ENCODE measurements at regions not wholly inside any gene's neighbourhood (a gene's known extent, or its start where the extent isn't known, plus 50 kb on each side); places are given as distances from the start of the nearest gene placed in this dataset.

- H3K27ac Mint-ChIP-seq (ENCODE audit: unreplicated experiment): no peak overlapping the region
- ChIA-PET CTCF (no interaction called here), POLR2A (no interaction called here)
- BruUV-seq (replicated peaks): no TSS peak
- intact Hi-C loops (cut with micrococcal nuclease; ENCODE audit: unreplicated experiment): no loop called here
- H3K36me3 Mint-ChIP-seq (ENCODE audit: insufficient read depth, unreplicated experiment): no peaks in the 10 kb centered on the region
- H3K27me3 Mint-ChIP-seq (ENCODE audit: insufficient read depth, unreplicated experiment): no peaks in the 10 kb centered on the region
- no peak overlapping the region for H3K4me3 Mint-ChIP-seq (ENCODE audit: unreplicated experiment)
- no peak overlapping the region for H3K4me3 ChIP-seq (ENCODE audit: low read depth, low read length)
- no peaks in the 10 kb centered on the region for H3K36me3 ChIP-seq (ENCODE audit: control insufficient read depth, insufficient read depth, low read length)
- H3K4me1 Mint-ChIP-seq (ENCODE audit: low read depth, unreplicated experiment): no peaks in the 10 kb centered on the region
- peaks cover 6% of the 10 kb centered on the region for H3K9me3 Mint-ChIP-seq (ENCODE audit: unreplicated experiment)
- no peak for TF ChIP-seq CTCF (IDR thresholded peaks at IDR 0.05; ENCODE audit: insufficient read depth in 1 of 2, low read depth in 1 of 2, low read length in 1 of 2, severe bottlenecking in 1 of 2, unreplicated experiment in 1 of 2)
- DNase-seq: no peak
- H3K9me3 ChIP-seq: no peaks in the 10 kb centered on the region
- H3K27me3 ChIP-seq (replicated peaks; ENCODE audit: control insufficient read depth, insufficient read depth, low read length): no peaks in the 10 kb centered on the region
- H3K4me1 ChIP-seq: no peaks in the 10 kb centered on the region
Observed at GRCh38 chr3:64303881-64304280, 78.6 kb upstream of the PRICKLE2 start.

GRCh38 chr3:64303401-64303800 is 78.1 kb upstream of the PRICKLE2 start:
- no peaks in the 10 kb centered on the region for H3K4me1 ChIP-seq
- CTCF ChIA-PET: no interaction called here
- intact Hi-C loops (cut with micrococcal nuclease; ENCODE audit: unreplicated experiment): no loop called here

GRCh38 chr3:64301476-64301875 is 76.2 kb upstream of the PRICKLE2 start:
- Histone ChIP-seq H3K27me3 (replicated peaks; ENCODE audit: control insufficient read depth, insufficient read depth, low read length) (no peaks in the 10 kb centered on the region), H3K4me3 (ENCODE audit: low read depth, low read length) (no peak overlapping the region), H3K36me3 (ENCODE audit: control insufficient read depth, insufficient read depth, low read length) (no peaks in the 10 kb centered on the region), H3K4me1 (no peaks in the 10 kb centered on the region), H3K9me3 (no peaks in the 10 kb centered on the region; the same call in 1 of the 2 replicates)
- ChIA-PET POLR2A (no interaction called here), CTCF (no interaction called here)
- intact Hi-C loops (cut with micrococcal nuclease; ENCODE audit: unreplicated experiment): no loop called here
- Mint-ChIP-seq H3K36me3 (ENCODE audit: insufficient read depth, unreplicated experiment) (no peaks in the 10 kb centered on the region), H3K27me3 (ENCODE audit: insufficient read depth, unreplicated experiment) (no peaks in the 10 kb centered on the region), H3K4me1 (ENCODE audit: low read depth, unreplicated experiment) (no peaks in the 10 kb centered on the region), H3K27ac (ENCODE audit: unreplicated experiment) (no peak overlapping the region), H3K9me3 (ENCODE audit: unreplicated experiment) (peaks cover 24% of the 10 kb centered on the region), H3K4me3 (ENCODE audit: unreplicated experiment) (no peak overlapping the region)
- no peak for DNase-seq
- BruUV-seq (replicated peaks): no TSS peak
- TF ChIP-seq CTCF (IDR thresholded peaks at IDR 0.05; ENCODE audit: insufficient read depth in 1 of 2, low read depth in 1 of 2, low read length in 1 of 2, severe bottlenecking in 1 of 2, unreplicated experiment in 1 of 2): no peak

More at GRCh38 chr3:64303401-64303800, 78.1 kb upstream of the PRICKLE2 start:
- Mint-ChIP-seq H3K27me3 (ENCODE audit: insufficient read depth, unreplicated experiment) (no peaks in the 10 kb centered on the region), H3K27ac (ENCODE audit: unreplicated experiment) (no peak overlapping the region), H3K36me3 (ENCODE audit: insufficient read depth, unreplicated experiment) (no peaks in the 10 kb centered on the region), H3K9me3 (ENCODE audit: unreplicated experiment) (peaks cover 10% of the 10 kb centered on the region), H3K4me1 (ENCODE audit: low read depth, unreplicated experiment) (no peaks in the 10 kb centered on the region), H3K4me3 (ENCODE audit: unreplicated experiment) (no peak overlapping the region)
- H3K27me3 ChIP-seq (replicated peaks; ENCODE audit: control insufficient read depth, insufficient read depth, low read length): no peaks in the 10 kb centered on the region
- H3K36me3 ChIP-seq (ENCODE audit: control insufficient read depth, insufficient read depth, low read length): no peaks in the 10 kb centered on the region
- no peak for TF ChIP-seq CTCF (IDR thresholded peaks at IDR 0.05; ENCODE audit: insufficient read depth in 1 of 2, low read depth in 1 of 2, low read length in 1 of 2, severe bottlenecking in 1 of 2, unreplicated experiment in 1 of 2)
- BruUV-seq (replicated peaks): no TSS peak
- H3K4me3 ChIP-seq (ENCODE audit: low read depth, low read length): no peak overlapping the region
- POLR2A ChIA-PET: no interaction called here
- DNase-seq: no peak
- H3K9me3 ChIP-seq: no peaks in the 10 kb centered on the region
